ENCODE measurements at regions not wholly inside any gene's neighbourhood (a gene's known extent, or its start where the extent isn't known, plus 50 kb on each side); places are given as distances from the start of the nearest gene placed in this dataset.
A peak's percentile ranks its signal among the peaks of the same experiment; 100 is the strongest.

DNA sequence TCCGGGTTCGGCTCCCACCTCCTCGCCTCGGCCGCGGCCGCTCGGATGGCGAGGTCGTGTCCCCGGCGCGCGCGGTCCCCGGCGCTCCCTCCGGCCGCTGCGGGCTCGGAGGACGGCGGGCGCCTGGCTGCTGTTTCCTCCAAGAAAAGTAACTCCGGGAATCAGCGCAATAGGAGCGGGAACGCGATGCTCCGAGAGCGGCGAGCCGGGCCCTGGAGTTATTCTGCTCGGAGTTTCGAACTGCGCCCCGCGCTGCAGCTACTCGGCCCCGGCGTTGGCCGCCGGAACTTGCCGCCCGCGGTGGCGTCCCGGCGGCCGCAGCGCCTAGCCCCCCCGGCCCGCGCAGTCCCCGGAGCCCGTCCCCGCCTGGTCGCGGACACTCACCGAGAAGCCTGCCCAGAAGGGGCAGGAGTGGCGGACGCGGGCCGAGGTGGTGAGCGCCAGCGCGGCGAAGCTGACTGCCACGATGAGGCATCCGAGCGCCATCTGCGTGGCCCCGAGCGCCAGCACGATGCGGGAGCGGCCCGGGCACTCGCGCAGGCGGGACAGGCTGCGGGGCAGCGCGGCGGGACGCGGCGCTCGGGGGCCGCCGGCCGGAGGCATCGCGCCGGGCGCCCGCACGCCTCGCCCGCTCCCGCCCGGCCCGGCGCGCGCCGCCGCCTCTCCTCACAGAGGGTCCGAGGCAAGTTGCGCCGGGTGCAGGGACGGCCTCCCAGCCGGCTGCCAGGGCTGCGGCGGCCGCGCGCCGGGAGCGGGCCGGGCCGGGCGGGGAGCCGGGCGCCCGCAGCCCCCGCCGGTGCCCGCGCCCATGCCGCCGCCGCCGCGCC, 251.9 kb downstream of the TJP1 start:
- no peak for TF ChIP-seq CTCF (IDR thresholded peaks at IDR 0.05; ENCODE audit: low read depth, low read length)
- H3K4me3 ChIP-seq (replicated peaks in 1 of 2; ENCODE audit: low read depth in 2 of 2, low read length in 2 of 2), result peak overlapping the region; percentile 15 to 41
- DNase-seq (ENCODE audit: low read depth in 2 of 2), result peak in 1 of 2 donors; percentile 10

- no peak overlapping the region for H3K4me3 ChIP-seq (replicated peaks in 1 of 2; ENCODE audit: low read depth in 2 of 2, low read length in 2 of 2)
- DNase-seq (ENCODE audit: low read depth in 2 of 2), result no peak
- no peak for TF ChIP-seq CTCF (IDR thresholded peaks at IDR 0.05; ENCODE audit: low read depth, low read length)
Measured at GRCh38 chr15:29569533-29570092, 252.7 kb downstream of the TJP1 start.

GRCh38 chr15:29568840-29569532, 253.3 kb downstream of the TJP1 start:
- H3K4me3 ChIP-seq (replicated peaks in 1 of 2; ENCODE audit: low read depth in 2 of 2, low read length in 2 of 2), result no peak overlapping the region

GRCh38 chr15:29567336-29567735, 254.9 kb downstream of the TJP1 start:
- no peak for TF ChIP-seq CTCF (IDR thresholded peaks at IDR 0.05; ENCODE audit: low read depth, low read length)
- DNase-seq (ENCODE audit: low read depth in 2 of 2), result no peak
- H3K4me3 ChIP-seq (replicated peaks in 1 of 2; ENCODE audit: low read depth in 2 of 2, low read length in 2 of 2), result no peak overlapping the region

More at GRCh38 chr15:29568840-29569532, 253.3 kb downstream of the TJP1 start:
- peak; percentile 4 to 15 for DNase-seq (ENCODE audit: low read depth in 2 of 2)
- no peak for TF ChIP-seq CTCF (IDR thresholded peaks at IDR 0.05; ENCODE audit: low read depth, low read length)

- no peak for DNase-seq (ENCODE audit: low read depth in 2 of 2)
- TF ChIP-seq CTCF (IDR thresholded peaks at IDR 0.05; ENCODE audit: low read depth, low read length), result no peak
Measured at GRCh38 chr15:29566914-29567313, 255.4 kb downstream of the TJP1 start.

GRCh38 chr15:29563112-29563511, 259.2 kb downstream of the TJP1 start:
- no peak for TF ChIP-seq CTCF (IDR thresholded peaks at IDR 0.05; ENCODE audit: low read depth, low read length)
- DNase-seq (ENCODE audit: low read depth in 2 of 2), result no peak
- no peak overlapping the region for H3K4me3 ChIP-seq (replicated peaks in 1 of 2; ENCODE audit: low read depth in 2 of 2, low read length in 2 of 2)

More at GRCh38 chr15:29566914-29567313, 255.4 kb downstream of the TJP1 start:
- H3K4me3 ChIP-seq (replicated peaks in 1 of 2; ENCODE audit: low read depth in 2 of 2, low read length in 2 of 2), result no peak overlapping the region

All from cardiac fibroblast (primary cell).